Activated naive CD4-positive, alpha-beta T cell treated with anti-CD3 and anti-CD28 coated beads, Interleukin-2, amount 50 U/mL, for 72 hours (primary cell): ENCODE measurements at regions not wholly inside any gene's neighbourhood (a gene's known extent, or its start where the extent isn't known, plus 50 kb on each side); places are given as distances from the start of the nearest gene placed in this dataset.

Source experiments
- ATAC-seq, 2 donors: fragments of 150-1000 bp; cut with Tn5 transposase; 2 replicates each; pipeline ENCODE4 v1.10.0; 2021; ENCODE audit warnings: mild to moderate bottlenecking in 2 of 2, moderate library complexity in 2 of 2
- DNase-seq, 2 donors: peaks; one replicate each; pipeline ENCODE4 v3.0.0; 2021 to 2022; ENCODE audit warnings: low spot score in 2 of 2
- H3K27ac Mint-ChIP-seq, 2 donors: one replicate each; pipeline ENCODE4 v1.8.0; 2022; ENCODE audit warnings: mild to moderate bottlenecking in 2 of 2, mixed read lengths in 2 of 2
- H3K36me3 Mint-ChIP-seq, 2 donors: one replicate each; pipeline ENCODE4 v1.8.0; 2022; ENCODE audit warnings: mixed read lengths in 2 of 2
- H3K9me3 Mint-ChIP-seq, 2 donors: one replicate each; pipeline ENCODE4 v1.8.0; 2022; ENCODE audit warnings: mixed read lengths in 2 of 2

GRCh38 chr15:69643971-69644370, 191.4 kb downstream of the RPLP1 start:
- DNase-seq, result no peak
- Mint-ChIP-seq H3K36me3 (peaks cover 4 to 6% of the 10 kb centered on the region in 2 donors), H3K27ac (no peak overlapping the region), H3K9me3 (peaks cover 6 to 12% of the 10 kb centered on the region in 2 donors)
- no peak for ATAC-seq

DNA sequence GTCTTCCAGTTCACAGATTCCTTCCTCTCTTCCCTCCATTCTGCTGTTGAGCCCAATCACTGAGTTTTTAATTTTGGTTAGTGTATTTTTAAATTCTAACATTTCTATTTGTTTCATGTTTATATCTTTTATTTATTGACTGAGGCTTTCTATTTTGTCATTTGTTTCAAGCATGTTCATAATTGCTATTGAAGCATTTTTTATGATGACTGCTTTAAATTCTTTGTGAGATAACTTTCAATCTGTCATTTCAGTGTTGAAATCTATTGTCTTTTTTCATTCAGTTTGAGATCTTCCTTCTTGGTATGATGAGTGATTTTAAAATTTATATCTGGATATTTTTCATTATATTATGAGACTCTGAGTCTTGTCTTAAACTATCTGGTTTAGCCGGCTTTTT, 192.3 kb downstream of the RPLP1 start:
- DNase-seq (no peak), ATAC-seq (no peak)
- Mint-ChIP-seq H3K9me3 (peaks cover 6 to 12% of the 10 kb centered on the region in 2 donors), H3K27ac (no peak overlapping the region), H3K36me3 (peaks cover 4 to 6% of the 10 kb centered on the region in 2 donors)

GRCh38 chr15:69647142-69647513, 194.5 kb downstream of the RPLP1 start:
- ATAC-seq, result no peak
- no peak for DNase-seq
- Mint-ChIP-seq H3K27ac (peak overlapping the region in 1 of 2 donors; percentile 61), H3K9me3 (peaks cover under 1% of the 10 kb centered on the region in 2 donors), H3K36me3 (peaks cover under 1% of the 10 kb centered on the region in 2 donors)

GRCh38 chr15:69648212-69648611, 195.6 kb downstream of the RPLP1 start:
- Mint-ChIP-seq H3K9me3 (no peaks in the 10 kb centered on the region), H3K27ac (no peak overlapping the region), H3K36me3 (no peaks in the 10 kb centered on the region)
- ATAC-seq (no peak), DNase-seq (no peak)

DNA sequence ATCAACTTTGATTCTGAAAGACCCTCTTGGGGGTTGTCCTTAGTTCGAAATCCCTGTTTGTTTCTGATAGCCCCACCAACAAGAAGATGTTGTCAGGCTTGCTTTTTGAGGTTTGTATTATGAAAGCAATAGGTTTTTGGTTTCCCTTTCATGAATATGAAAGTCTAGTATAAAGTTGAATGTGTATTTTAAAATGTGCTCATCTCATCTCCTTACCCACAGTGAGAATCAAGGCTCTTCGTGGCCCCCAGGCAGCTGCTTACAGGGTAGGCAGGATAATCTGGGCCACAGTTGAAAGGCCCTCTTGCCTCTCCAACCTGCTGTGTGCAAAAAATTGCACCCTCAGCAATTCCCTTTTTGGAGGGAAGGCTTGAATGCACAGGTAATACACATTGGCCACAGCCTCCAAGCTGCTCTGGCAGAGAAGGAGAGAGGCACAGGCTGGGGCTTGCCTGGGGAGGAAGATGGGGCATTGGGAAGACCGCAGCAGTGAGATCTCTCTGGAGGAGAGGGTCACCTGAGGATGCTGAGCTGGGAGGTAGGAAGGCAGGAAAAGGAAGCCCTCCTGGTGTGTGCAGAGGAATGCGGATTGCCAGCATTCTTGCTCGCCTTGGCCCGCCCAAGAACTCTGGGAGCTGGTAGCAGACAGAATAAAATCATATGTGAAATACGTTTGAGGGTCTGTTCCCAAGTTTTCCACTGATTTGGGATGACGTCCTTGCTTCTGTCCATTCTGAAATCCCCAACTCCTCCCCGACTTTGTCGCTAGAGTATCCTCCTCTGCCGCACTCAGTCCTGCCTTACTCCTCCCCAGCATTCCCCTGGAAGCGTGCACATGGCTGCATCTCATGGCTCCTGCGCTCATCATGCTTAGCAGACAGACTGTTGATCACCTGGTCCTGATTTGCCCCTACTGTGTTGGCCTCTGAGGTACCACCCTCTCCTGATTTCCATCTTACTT, 196.4 kb downstream of the RPLP1 start:
- Mint-ChIP-seq H3K36me3 (no peaks in the 10 kb centered on the region), H3K9me3 (no peaks in the 10 kb centered on the region), H3K27ac (no peak overlapping the region)
- ATAC-seq (no peak), DNase-seq (no peak)

- no peaks in the 10 kb centered on the region for H3K36me3 Mint-ChIP-seq
- ATAC-seq, result no peak
- no peaks in the 10 kb centered on the region for H3K9me3 Mint-ChIP-seq
- H3K27ac Mint-ChIP-seq, result no peak overlapping the region
- no peak for DNase-seq
These were observed 199.7 kb downstream of the RPLP1 start for GRCh38 chr15:69652293-69652692.

DNA sequence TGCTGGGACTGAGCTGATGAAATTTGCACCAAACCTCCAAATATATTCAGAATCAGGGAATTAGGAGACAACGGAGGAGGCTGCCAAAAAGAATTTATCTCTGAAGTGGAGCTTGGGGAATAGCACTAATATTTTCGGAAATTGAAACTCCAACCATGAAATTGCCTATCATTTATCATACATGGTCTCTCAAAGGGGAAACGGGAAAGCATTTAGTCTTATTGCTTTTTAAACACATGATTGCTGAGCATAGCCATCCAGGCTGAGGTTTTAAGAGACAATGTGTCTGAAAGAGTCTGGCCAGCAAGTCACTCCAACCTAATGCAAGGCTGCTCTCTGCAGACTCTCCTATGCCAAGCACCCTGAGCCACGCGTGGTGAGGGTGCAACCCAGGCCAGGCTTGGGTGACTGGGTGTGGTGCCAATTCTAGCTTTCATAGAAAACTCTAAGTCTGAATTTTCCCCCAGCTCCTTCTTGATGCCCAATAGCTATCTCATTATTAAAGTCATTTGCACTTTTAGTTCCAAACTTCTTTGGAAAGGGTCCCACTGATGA, 200.2 kb downstream of the RPLP1 start:
- DNase-seq, result no peak
- H3K9me3 Mint-ChIP-seq, result no peaks in the 10 kb centered on the region
- ATAC-seq, result no peak
- H3K27ac Mint-ChIP-seq, result no peak overlapping the region
- no peaks in the 10 kb centered on the region for H3K36me3 Mint-ChIP-seq

GRCh38 chr15:69653306-69653705, 200.7 kb downstream of the RPLP1 start:
- H3K36me3 Mint-ChIP-seq, result no peaks in the 10 kb centered on the region
- DNase-seq, result no peak
- ATAC-seq, result no peak
- H3K27ac Mint-ChIP-seq, result no peak overlapping the region
- no peaks in the 10 kb centered on the region for H3K9me3 Mint-ChIP-seq

- ATAC-seq, result no peak
- Mint-ChIP-seq H3K36me3 (no peaks in the 10 kb centered on the region), H3K27ac (no peak overlapping the region), H3K9me3 (no peaks in the 10 kb centered on the region)
- DNase-seq, result no peak
These were observed 201.2 kb downstream of the RPLP1 start for GRCh38 chr15:69653846-69654245.

DNA sequence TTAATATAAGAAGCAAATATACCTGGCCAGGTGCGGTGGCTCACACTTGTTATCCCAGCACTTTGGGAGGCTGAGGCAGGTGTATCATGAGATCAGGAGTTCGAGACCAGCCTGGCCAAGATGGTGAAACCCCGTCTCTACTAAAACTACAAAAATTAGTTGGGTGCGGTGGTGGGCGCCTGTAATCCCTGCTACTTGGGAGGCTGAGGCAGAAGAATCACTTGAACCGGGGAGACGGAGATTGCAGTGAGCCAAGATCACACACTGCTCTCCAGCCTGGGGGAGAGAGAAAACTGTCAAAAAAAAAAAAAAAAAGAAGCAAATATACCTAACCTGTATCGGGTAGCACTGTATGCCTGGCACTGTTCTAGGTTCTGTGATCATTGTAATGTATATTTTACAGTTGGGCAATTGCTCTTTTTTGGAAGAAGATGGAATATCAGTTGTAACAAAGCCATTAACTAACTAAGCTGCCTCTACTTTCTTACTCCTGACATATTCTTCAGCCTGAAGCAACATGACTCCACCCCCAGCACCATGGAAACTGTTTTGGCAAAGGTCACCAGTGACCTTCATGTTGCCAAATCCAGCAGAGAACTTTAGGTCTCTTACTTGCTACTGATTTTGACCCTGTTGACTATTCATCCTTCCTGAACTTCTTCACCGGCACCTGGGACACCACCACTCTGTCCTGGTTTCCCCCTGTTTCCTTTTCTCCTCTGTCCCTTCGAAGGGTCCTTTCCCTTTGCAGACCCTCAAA, 203.8 kb downstream of the RPLP1 start:
- DNase-seq, result no peak
- no peaks in the 10 kb centered on the region for H3K36me3 Mint-ChIP-seq
- no peaks in the 10 kb centered on the region for H3K9me3 Mint-ChIP-seq
- no peak overlapping the region for H3K27ac Mint-ChIP-seq
- no peak for ATAC-seq

DNA sequence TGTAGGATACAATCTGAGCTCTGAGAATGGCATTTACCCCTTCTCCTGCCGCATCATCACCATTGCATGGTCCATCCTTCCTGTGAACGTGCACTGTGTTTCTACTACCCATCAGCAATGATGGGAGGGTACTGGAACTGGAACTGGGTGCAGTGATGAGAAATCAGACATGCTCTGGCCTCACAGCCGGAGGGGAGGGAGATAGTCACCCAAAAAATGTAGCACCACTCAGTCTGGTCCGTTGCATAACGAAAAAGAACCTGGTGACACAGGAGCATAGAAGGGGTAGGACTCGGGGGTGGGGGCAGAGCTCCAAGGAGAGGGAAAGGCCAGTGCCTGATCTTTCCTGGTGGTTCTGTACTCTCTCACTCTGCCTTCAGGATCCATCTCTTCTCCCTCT, 205.0 kb downstream of the RPLP1 start:
- ATAC-seq, result no peak
- DNase-seq, result no peak
- no peaks in the 10 kb centered on the region for H3K9me3 Mint-ChIP-seq
- no peaks in the 10 kb centered on the region for H3K36me3 Mint-ChIP-seq
- no peak overlapping the region for H3K27ac Mint-ChIP-seq

DNA sequence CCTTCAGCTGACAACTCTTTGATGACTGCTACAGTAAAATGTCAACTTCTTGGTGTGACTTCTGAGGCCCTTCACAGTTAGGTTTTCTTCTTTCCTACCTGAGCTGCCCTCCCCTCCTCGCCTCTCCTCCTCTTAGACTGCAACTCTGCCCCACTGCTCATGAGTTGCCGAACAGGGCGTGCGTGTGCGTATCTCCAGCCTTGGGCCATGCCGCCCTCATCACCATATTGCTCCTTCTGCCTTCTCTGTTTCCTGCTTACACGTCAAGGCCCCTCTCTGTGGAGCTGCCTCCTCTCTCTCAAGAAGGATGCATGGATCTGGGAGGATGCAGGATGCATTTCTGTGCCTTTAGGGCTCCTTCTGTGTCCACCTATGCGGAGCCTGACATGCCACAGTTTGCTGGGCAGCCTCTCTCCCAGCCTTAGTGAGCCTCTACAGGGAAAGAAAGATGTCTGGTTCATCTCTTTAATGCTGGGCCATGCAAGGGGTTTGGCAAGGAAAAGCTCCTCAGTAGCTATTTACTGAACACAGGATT, 205.9 kb downstream of the RPLP1 start:
- no peak for DNase-seq
- Mint-ChIP-seq H3K9me3 (no peaks in the 10 kb centered on the region), H3K27ac (no peak overlapping the region), H3K36me3 (no peaks in the 10 kb centered on the region)
- ATAC-seq, result no peak

GRCh38 chr15:69659454-69660050, 206.9 kb downstream of the RPLP1 start:
- Mint-ChIP-seq H3K36me3 (no peaks in the 10 kb centered on the region), H3K27ac (no peak overlapping the region), H3K9me3 (no peaks in the 10 kb centered on the region)
- no peak for DNase-seq
- ATAC-seq, result no peak

DNA sequence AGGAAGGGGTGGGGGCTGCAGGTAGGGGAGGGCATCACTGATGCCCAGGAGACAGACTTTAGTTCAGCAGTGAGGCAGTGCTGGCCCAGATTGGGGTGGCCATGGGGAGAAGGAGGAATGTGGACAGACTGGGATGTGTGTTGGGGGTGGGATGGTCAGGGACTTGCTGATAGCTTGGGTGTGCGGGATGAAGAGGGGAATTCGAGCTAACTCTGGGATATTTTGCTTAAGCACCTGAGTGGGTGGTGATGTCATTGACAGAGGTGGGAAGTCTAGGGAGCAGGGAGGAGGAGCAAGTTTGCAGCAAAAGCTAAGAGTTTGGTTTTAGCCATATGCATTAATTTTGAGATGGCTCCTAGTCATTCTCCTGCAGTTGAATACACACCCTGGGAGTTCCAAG, 207.5 kb downstream of the RPLP1 start:
- Mint-ChIP-seq H3K27ac (no peak overlapping the region), H3K36me3 (no peaks in the 10 kb centered on the region)

DNA sequence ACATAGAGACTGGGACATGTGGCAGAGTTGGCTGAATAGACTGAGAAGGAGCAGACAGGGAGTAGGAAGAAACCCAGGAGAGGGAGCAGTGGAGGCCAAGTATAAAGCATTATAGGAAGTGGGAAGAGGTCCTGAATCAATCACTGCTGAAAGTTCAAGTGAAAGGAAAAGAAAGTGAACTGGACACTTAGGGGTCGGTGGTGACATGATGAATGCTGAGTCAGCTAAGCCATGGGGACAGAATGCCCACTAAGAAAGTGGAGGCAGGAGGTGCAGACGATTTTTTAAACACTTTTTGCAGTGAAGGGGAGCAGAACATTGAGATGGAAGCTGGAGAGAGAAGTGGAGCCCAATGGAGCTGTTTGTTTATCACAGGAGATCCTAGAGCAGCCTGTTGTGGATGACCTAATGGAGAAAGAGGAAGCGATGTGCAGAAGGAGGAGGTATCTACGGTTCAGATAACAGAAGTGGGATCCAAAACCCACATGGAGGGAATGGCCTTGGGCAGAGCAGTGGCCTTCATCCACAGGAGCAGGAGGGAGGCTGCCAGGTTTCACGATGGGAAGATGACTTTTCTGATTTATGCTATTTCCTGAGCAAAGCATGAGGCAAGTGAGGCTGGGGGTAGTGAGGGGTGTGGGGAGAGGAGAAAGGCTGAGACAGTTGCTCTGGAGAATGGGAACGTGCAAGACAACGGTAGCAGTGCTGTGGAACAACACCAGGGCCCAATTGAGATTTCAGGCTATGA, 208.2 kb downstream of the RPLP1 start:
- no peak for ATAC-seq
- Mint-ChIP-seq H3K9me3 (no peaks in the 10 kb centered on the region), H3K36me3 (no peaks in the 10 kb centered on the region), H3K27ac (no peak overlapping the region)
- DNase-seq, result no peak

More for the DNA sequence above, 207.5 kb downstream of the RPLP1 start:
- no peak for ATAC-seq
- DNase-seq, result no peak
- no peaks in the 10 kb centered on the region for H3K9me3 Mint-ChIP-seq

DNA sequence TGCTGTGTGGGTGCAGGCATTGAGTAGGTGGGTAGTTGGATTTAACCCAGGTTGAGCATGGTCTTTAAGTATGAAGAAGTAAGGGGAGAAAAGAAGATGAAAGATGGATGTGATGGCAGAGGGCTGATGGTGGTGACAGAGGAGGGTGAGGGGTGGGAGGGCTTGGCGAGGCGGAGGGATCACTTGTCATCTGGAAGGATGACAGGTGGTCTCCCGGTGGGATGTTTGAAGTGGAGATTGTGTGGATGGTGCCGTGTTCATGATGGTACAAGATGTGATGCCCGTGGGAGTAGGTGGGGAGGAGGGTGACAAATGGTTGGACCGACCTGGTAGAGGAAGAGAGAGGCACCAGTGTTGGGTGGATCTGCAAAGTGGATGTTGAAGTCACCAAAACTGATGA, 208.8 kb downstream of the RPLP1 start:
- Mint-ChIP-seq H3K9me3 (no peaks in the 10 kb centered on the region), H3K27ac (no peak overlapping the region), H3K36me3 (no peaks in the 10 kb centered on the region)
- DNase-seq (no peak), ATAC-seq (no peak)
